ENCODE measurements at regions not wholly inside any gene's neighbourhood (a gene's known extent, or its start where the extent isn't known, plus 50 kb on each side); places are given as distances from the start of the nearest gene placed in this dataset.

GRCh38 chr5:85893996-85894395 is 723.7 kb upstream of the COX7C start:
- Histone ChIP-seq H3K27ac (ENCODE audit: control insufficient read depth, insufficient read depth) (no peak overlapping the region), H3K4me1 (ENCODE audit: control insufficient read depth, insufficient read depth, low read length) (no peaks in the 10 kb centered on the region), H3K36me3 (ENCODE audit: control insufficient read depth in 2 of 2, insufficient read depth in 2 of 2, low read length in 1 of 2) (no peaks in the 10 kb centered on the region), H2AFZ (ENCODE audit: control insufficient read depth, low read depth, low read length) (no peak overlapping the region), H3K4me2 (ENCODE audit: control insufficient read depth, insufficient read depth) (no peak overlapping the region), H3K4me3 (no peak overlapping the region), H4K20me1 (ENCODE audit: control insufficient read depth, insufficient read depth) (no peaks in the 10 kb centered on the region), H3K27me3 (replicated peaks in 1 of 2; ENCODE audit: control insufficient read depth in 2 of 2, insufficient read depth in 2 of 2, low read length in 1 of 2) (no peaks in the 10 kb centered on the region), H3K79me2 (ENCODE audit: control insufficient read depth, insufficient read depth, low read length) (no peaks in the 10 kb centered on the region), H3K9ac (ENCODE audit: control insufficient read depth, insufficient read depth, low read length) (no peak overlapping the region), H3K9me3 (replicated peaks; ENCODE audit: control insufficient read depth, insufficient read depth, low read length) (no peaks in the 10 kb centered on the region)
- SMC1A ChIA-PET (ENCODE audit: uncharacterized antibody, unreplicated experiment) = no interaction called here
- TF ChIP-seq LARP7 (IDR thresholded peaks at IDR 0.05) (no peak), KAT2A (conservative IDR thresholded peaks at IDR 0.05; ENCODE audit: control insufficient read depth, low read depth, low read length) (no peak), ZBTB33 (IDR thresholded peaks at IDR 0.05) (no peak), FOXM1 (IDR thresholded peaks at IDR 0.05; ENCODE audit: low read depth, low read length) (no peak), STAT1 (conservative IDR thresholded peaks at IDR 0.05) (no peak)
- CTCF ChIA-PET = no interaction called here
- FAIRE-seq (no peak), ATAC-seq (no peak), DNase-seq (ENCODE audit: low read depth, low spot score) (no peak)
- POLR2A ChIA-PET = no interaction called here
- no TSS peak for BruUV-seq (replicated peaks)
- in situ Hi-C loops (cut with MboI) (no loop called here), intact Hi-C loops (cut with micrococcal nuclease; ENCODE audit: unreplicated experiment) (no loop called here)
- 22% methylated on average over 2 of the region's 2 CpGs for WGBS (ENCODE audit: insufficient coverage, insufficient replicate concordance, low lambda C conversion rate, missing lambda C conversion rate)
- RAD21 ChIA-PET (ENCODE audit: unreplicated experiment) = no interaction called here

GRCh38 chr5:85896514-85896913 is 721.2 kb upstream of the COX7C start:
- in situ Hi-C loops (cut with MboI) (no loop called here), intact Hi-C loops (cut with micrococcal nuclease; ENCODE audit: unreplicated experiment) (no loop called here)
- ChIA-PET SMC1A (ENCODE audit: uncharacterized antibody, unreplicated experiment) (no interaction called here), CTCF (no interaction called here), POLR2A (no interaction called here), RAD21 (ENCODE audit: unreplicated experiment) (no interaction called here)
- Histone ChIP-seq H3K36me3 (ENCODE audit: control insufficient read depth in 2 of 2, insufficient read depth in 2 of 2, low read length in 1 of 2) (no peaks in the 10 kb centered on the region), H3K79me2 (ENCODE audit: control insufficient read depth, insufficient read depth, low read length) (no peaks in the 10 kb centered on the region), H3K27ac (ENCODE audit: control insufficient read depth, insufficient read depth) (no peak overlapping the region), H3K4me1 (ENCODE audit: control insufficient read depth, insufficient read depth, low read length) (no peaks in the 10 kb centered on the region), H2AFZ (ENCODE audit: control insufficient read depth, low read depth, low read length) (no peak overlapping the region), H3K9me3 (replicated peaks; ENCODE audit: control insufficient read depth, insufficient read depth, low read length) (no peaks in the 10 kb centered on the region), H3K4me3 (no peak overlapping the region), H3K27me3 (replicated peaks in 1 of 2; ENCODE audit: control insufficient read depth in 2 of 2, insufficient read depth in 2 of 2, low read length in 1 of 2) (no peaks in the 10 kb centered on the region), H4K20me1 (ENCODE audit: control insufficient read depth, insufficient read depth) (no peaks in the 10 kb centered on the region), H3K4me2 (ENCODE audit: control insufficient read depth, insufficient read depth) (no peak overlapping the region), H3K9ac (ENCODE audit: control insufficient read depth, insufficient read depth, low read length) (no peak overlapping the region)
- TF ChIP-seq CEBPZ (IDR thresholded peaks at IDR 0.05; ENCODE audit: low read depth, low read length) = no peak
- no peak for TF ChIP-seq MAX (IDR thresholded peaks at IDR 0.05; ENCODE audit: low read depth, low read length)
- TF ChIP-seq IRF3 (IDR thresholded peaks at IDR 0.05) = no peak
- TF ChIP-seq ATF7 (IDR thresholded peaks at IDR 0.05; ENCODE audit: low read depth) = no peak
- no peak for TF ChIP-seq SP1 (IDR thresholded peaks at IDR 0.05; ENCODE audit: low read depth, low read length)
- no peak for TF ChIP-seq IKZF1 (conservative IDR thresholded peaks at IDR 0.05)
- no peak for TF ChIP-seq MEF2B (IDR thresholded peaks at IDR 0.05; ENCODE audit: partially characterized antibody, poor library complexity, severe bottlenecking)
- 1% methylated on average over 4 of the region's 4 CpGs for WGBS (ENCODE audit: insufficient coverage, insufficient replicate concordance, low lambda C conversion rate, missing lambda C conversion rate)
- BruUV-seq (replicated peaks) = no TSS peak
- DNase-seq (ENCODE audit: low read depth, low spot score) = no peak
- no peak for ATAC-seq
- no peak for FAIRE-seq
